Stimulated activated naive B cell treated with anti-CD40 and anti-IgM and Interleukin-4, amounts not matched to agents 10 μg/mL and 1 μg/mL and 100 μg/mL, for 72 hours (primary cell): ENCODE measurements at regions not wholly inside any gene's neighbourhood (a gene's known extent, or its start where the extent isn't known, plus 50 kb on each side); places are given as distances from the start of the nearest gene placed in this dataset.
A peak's percentile ranks its signal among the peaks of the same experiment; 100 is the strongest.

Experiments used
- ATAC-seq, 2 donors: fragments of 150-1000 bp; cut with Tn5 transposase; replicated peaks; 2 replicates each; pipeline ENCODE4 v1.10.0; 2021; ENCODE audit warnings: moderate library complexity in 1 of 2
- DNase-seq: peaks from one replicate; pipeline ENCODE4 v3.0.0; 2021
- H3K27ac Mint-ChIP-seq: one replicate; pipeline ENCODE4 v1.8.0; 2022; ENCODE audit warnings: mild to moderate bottlenecking, mixed read lengths
- H3K27me3 Mint-ChIP-seq, 2 donors: one replicate each; pipeline ENCODE4 v1.8.0; 2022; ENCODE audit warnings: mixed read lengths in 2 of 2
- H3K36me3 Mint-ChIP-seq, 2 donors: one replicate each; pipeline ENCODE4 v1.8.0; 2022; ENCODE audit warnings: mixed read lengths in 2 of 2, mild to moderate bottlenecking in 1 of 2
- H3K4me1 Mint-ChIP-seq, 2 donors: one replicate each; pipeline ENCODE4 v1.8.0; 2022; ENCODE audit warnings: mixed read lengths in 2 of 2, mild to moderate bottlenecking in 1 of 2
- H3K4me3 Mint-ChIP-seq, 2 donors: one replicate each; pipeline ENCODE4 v1.8.0; 2022; ENCODE audit warnings: mild to moderate bottlenecking in 2 of 2, mixed read lengths in 2 of 2, moderate library complexity in 1 of 2
- H3K9me3 Mint-ChIP-seq, 2 donors: one replicate each; pipeline ENCODE4 v1.8.0; 2022; ENCODE audit warnings: mixed read lengths in 2 of 2, mild to moderate bottlenecking in 1 of 2

DNA sequence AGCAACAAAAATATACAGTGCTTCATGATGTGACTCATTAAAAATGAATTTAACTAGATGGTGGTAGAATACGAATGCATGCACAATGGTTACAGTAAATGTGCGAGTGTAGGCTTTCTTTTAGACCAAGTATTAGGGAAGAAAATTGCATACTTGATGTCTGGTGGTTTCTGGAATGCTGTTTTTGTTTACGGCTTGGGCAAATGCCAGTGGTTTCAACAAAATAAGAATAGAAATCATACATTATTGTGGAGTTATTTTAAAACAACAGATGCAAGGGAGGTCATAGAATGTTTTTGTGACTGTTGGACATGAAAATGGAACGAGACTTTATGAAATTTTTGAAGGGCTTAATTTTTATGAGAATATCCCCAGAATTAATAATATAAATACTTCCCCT, 580.9 kb downstream of the PLCL1 start:
- ATAC-seq, result no peak
- Mint-ChIP-seq H3K27me3 (peaks cover 0 to 11% of the 10 kb centered on the region in 2 donors), H3K4me1 (no peaks in the 10 kb centered on the region), H3K36me3 (no peaks in the 10 kb centered on the region), H3K27ac (no peak overlapping the region), H3K4me3 (no peak overlapping the region), H3K9me3 (no peaks in the 10 kb centered on the region)
- no peak for DNase-seq

DNA sequence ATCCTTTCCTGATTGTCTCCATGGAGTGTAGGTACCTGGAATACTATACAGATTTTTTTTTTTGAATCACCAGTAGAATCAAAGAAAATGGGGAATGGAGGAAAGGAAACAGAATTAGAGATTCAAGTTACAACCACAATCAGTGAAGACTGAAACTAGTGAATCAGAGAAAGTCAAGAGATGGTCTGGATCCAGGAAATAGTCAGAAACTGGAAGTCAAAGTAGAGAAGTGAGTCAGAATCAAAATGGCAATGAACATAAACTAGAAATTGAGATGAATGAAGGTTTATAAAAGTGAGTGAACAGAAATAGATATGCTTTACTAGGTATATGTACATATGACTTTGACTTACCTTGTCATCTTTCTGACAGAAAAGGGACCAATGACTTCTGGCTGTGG, 579.0 kb downstream of the PLCL1 start:
- Mint-ChIP-seq H3K9me3 (no peaks in the 10 kb centered on the region), H3K27ac (no peak overlapping the region), H3K27me3 (peaks cover 0 to 11% of the 10 kb centered on the region in 2 donors), H3K4me1 (no peaks in the 10 kb centered on the region), H3K4me3 (no peak overlapping the region), H3K36me3 (no peaks in the 10 kb centered on the region)
- ATAC-seq, result no peak
- DNase-seq, result no peak

DNA sequence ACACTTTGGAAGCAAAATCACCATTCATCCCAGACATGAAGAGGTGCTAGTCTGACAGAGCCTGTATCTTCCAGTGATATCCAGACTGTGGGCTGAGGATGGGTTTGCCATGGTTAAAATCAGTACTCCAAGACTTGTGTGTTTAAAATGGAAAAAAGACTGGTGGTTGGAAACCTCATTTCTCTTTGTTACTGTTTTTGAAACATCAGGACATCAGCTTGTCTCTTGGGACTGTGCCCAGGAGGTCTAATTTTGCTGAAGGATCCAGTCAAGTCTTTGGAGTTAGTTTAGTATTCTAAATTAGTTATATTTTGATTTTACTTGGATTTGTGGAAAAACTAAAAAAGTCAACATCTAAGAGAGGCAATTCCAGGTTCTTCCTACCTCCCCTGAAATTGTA, 578.4 kb downstream of the PLCL1 start:
- H3K36me3 Mint-ChIP-seq, result no peaks in the 10 kb centered on the region
- H3K27me3 Mint-ChIP-seq, result peaks cover 0 to 11% of the 10 kb centered on the region in 2 donors
- no peaks in the 10 kb centered on the region for H3K9me3 Mint-ChIP-seq
- H3K27ac Mint-ChIP-seq, result no peak overlapping the region
- DNase-seq (no peak), ATAC-seq (no peak)
- no peaks in the 10 kb centered on the region for H3K4me1 Mint-ChIP-seq
- no peak overlapping the region for H3K4me3 Mint-ChIP-seq

DNA sequence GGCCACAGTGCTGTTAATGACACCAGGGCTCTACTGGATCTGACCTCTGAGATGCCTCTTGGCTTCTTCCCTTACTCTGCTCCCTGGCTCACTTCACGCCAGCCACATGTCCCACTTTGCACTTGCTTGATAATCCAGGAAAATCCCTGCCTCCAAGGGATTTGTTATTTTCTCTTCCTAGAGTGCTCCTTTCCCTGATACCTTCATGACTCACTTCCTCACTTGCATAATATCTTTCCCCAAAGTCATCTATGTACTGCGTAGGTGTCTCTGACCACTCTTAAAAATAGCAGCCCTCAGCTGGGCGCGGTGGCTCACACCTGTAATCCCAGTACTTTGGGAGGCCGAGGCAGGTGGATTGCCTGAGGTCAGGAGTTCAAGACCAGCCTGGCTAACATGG, 572.3 kb downstream of the PLCL1 start:
- peaks cover 19 to 23% of the 10 kb centered on the region in 2 donors for H3K27me3 Mint-ChIP-seq
- peaks cover 5 to 7% of the 10 kb centered on the region in 2 donors for H3K4me1 Mint-ChIP-seq
- no peak overlapping the region for H3K27ac Mint-ChIP-seq
- DNase-seq (no peak), ATAC-seq (no peak)
- no peak overlapping the region for H3K4me3 Mint-ChIP-seq
- H3K9me3 Mint-ChIP-seq, result peaks cover 1 to 5% of the 10 kb centered on the region in 2 donors
- no peaks in the 10 kb centered on the region for H3K36me3 Mint-ChIP-seq

DNA sequence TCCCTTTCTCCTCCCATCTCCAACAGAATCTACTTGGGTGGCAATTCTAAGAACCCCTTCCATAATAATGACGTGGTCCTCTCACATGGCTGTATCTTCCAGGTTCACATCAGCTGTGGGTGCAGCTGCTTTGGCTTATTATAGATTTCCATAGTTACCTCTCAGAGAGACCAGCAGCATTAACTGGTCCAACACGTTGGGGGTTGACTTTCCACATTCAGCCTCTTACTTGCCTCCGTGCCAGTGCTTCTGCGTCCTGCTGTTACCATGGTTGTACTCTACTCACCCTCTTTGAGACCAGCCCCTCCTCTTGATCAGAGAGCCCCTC, 570.7 kb downstream of the PLCL1 start:
- DNase-seq (no peak), ATAC-seq (no peak)
- Mint-ChIP-seq H3K27ac (no peak overlapping the region), H3K36me3 (no peaks in the 10 kb centered on the region), H3K9me3 (peaks cover 1 to 5% of the 10 kb centered on the region in 2 donors), H3K4me3 (no peak overlapping the region), H3K27me3 (peaks cover 19 to 21% of the 10 kb centered on the region in 2 donors), H3K4me1 (peaks cover 5 to 7% of the 10 kb centered on the region in 2 donors)

- Mint-ChIP-seq H3K4me1 (peaks cover 5 to 7% of the 10 kb centered on the region in 2 donors), H3K36me3 (no peaks in the 10 kb centered on the region), H3K27ac (no peak overlapping the region), H3K9me3 (peaks cover 1 to 5% of the 10 kb centered on the region in 2 donors), H3K4me3 (no peak overlapping the region), H3K27me3 (peaks cover 19 to 21% of the 10 kb centered on the region in 2 donors)
- peak; percentile 11 for DNase-seq
- no peak for ATAC-seq
Measured at GRCh38 chr2:198374375-198375082, 570.1 kb downstream of the PLCL1 start.

GRCh38 chr2:198371921-198372543, 567.6 kb downstream of the PLCL1 start:
- no peaks in the 10 kb centered on the region for H3K36me3 Mint-ChIP-seq
- H3K27ac Mint-ChIP-seq, result peak overlapping the region; percentile 3
- peaks cover 15 to 16% of the 10 kb centered on the region in 2 donors for H3K27me3 Mint-ChIP-seq
- peaks cover 5 to 7% of the 10 kb centered on the region in 2 donors for H3K4me1 Mint-ChIP-seq
- no peak overlapping the region for H3K4me3 Mint-ChIP-seq
- peaks cover 1 to 5% of the 10 kb centered on the region in 2 donors for H3K9me3 Mint-ChIP-seq
- no peak for DNase-seq
- ATAC-seq, result peak; percentile 87

DNA sequence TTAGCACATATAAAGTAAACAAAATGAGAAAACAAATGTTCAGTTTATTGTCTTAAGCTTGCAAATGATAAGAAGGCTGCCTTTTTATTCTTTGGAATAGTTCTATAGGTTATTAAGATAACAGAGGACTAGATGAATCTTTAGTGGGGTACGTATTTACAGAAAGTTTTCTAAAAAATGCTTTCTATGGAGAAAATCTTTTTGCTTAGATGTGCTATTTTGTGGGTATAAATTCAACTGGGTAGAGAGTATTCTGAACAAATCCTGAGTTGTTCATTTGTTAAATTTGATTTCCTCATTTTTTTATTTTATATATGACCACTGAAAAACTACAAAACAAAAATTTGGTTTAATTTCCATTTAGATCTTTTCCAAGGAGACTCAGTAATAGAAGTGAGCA, 566.9 kb downstream of the PLCL1 start:
- no peaks in the 10 kb centered on the region for H3K9me3 Mint-ChIP-seq

DNA sequence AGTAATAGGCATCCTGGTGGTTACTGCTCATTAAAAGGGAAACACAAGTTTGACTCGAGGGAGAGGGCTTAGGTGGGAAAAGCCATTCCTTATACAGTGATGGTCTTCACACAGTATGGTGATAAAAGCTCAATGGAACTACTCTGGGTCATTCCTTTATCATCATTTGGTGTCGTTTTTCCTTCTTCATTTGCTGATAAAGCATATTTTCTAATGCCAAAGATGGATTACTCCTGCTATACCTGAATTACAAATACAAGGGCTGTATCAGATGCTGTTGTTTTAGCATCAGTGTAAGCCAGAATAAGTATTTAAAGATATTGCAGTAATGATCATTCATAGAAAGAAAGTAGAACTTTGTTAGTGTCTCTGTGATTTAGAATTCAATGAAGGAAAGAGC, 563.7 kb downstream of the PLCL1 start:
- Mint-ChIP-seq H3K4me3 (no peak overlapping the region), H3K27me3 (peaks cover 0 to 5% of the 10 kb centered on the region in 2 donors), H3K27ac (no peak overlapping the region), H3K9me3 (no peaks in the 10 kb centered on the region), H3K36me3 (no peaks in the 10 kb centered on the region), H3K4me1 (peaks cover 5 to 7% of the 10 kb centered on the region in 2 donors)
- DNase-seq, result no peak
- no peak for ATAC-seq

More for the DNA sequence above, 566.9 kb downstream of the PLCL1 start:
- Mint-ChIP-seq H3K36me3 (no peaks in the 10 kb centered on the region), H3K27ac (no peak overlapping the region), H3K4me3 (no peak overlapping the region), H3K27me3 (peaks cover 9 to 10% of the 10 kb centered on the region in 2 donors), H3K4me1 (peaks cover 5 to 7% of the 10 kb centered on the region in 2 donors)
- DNase-seq, result no peak
- no peak for ATAC-seq

DNA sequence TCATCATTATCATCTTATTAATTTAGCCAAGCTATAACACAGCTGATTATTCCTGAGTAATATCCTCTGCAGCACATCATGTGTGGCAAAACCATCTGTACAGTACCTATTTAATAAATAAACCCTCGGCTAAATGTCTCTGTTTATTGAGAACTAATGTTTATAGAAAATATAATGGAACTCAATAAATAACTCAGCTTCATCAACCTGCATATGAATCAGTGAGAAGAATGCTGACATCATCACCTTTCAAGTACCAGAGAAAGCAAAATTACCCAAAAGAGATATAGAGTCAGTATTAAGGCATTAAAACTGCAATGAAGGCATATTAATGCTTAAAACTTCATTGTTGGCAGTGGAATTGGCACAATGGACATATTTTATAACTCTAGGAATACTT, 558.3 kb downstream of the PLCL1 start:
- H3K9me3 Mint-ChIP-seq, result no peaks in the 10 kb centered on the region
- H3K4me3 Mint-ChIP-seq, result no peak overlapping the region

GRCh38 chr2:198359308-198359707, 554.9 kb downstream of the PLCL1 start:
- Mint-ChIP-seq H3K27me3 (peaks cover 3 to 4% of the 10 kb centered on the region in 2 donors), H3K4me1 (no peaks in the 10 kb centered on the region), H3K27ac (no peak overlapping the region), H3K4me3 (no peak overlapping the region), H3K9me3 (no peaks in the 10 kb centered on the region), H3K36me3 (no peaks in the 10 kb centered on the region)
- ATAC-seq, result no peak
- DNase-seq, result no peak

More for the DNA sequence above, 558.3 kb downstream of the PLCL1 start:
- Mint-ChIP-seq H3K4me1 (no peaks in the 10 kb centered on the region), H3K27me3 (peaks cover 3 to 5% of the 10 kb centered on the region in 2 donors), H3K27ac (no peak overlapping the region), H3K36me3 (no peaks in the 10 kb centered on the region)
- ATAC-seq (no peak), DNase-seq (no peak)

DNA sequence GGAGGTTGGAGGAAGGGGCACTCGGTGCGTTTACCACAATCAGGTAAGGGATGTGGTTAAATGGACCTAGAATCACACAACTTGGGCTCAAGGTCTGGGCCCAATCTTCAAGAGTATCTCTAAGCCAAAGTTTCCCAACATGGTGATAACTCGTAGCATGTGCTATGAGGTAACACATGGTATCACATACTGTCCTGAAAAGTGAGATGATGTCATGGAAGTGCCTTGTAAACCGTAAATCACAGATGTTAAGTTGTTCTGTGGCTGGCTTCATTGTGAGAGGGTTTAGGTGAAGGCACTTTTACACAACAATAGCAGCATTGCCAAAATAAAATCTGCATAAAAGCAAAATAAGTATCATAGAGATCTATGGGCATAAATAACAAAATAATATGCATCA, 551.8 kb downstream of the PLCL1 start:
- Mint-ChIP-seq H3K27me3 (peaks cover 3 to 4% of the 10 kb centered on the region in 2 donors), H3K4me1 (no peaks in the 10 kb centered on the region), H3K27ac (no peak overlapping the region), H3K36me3 (no peaks in the 10 kb centered on the region), H3K9me3 (no peaks in the 10 kb centered on the region), H3K4me3 (no peak overlapping the region)
- ATAC-seq (no peak), DNase-seq (no peak)

- Mint-ChIP-seq H3K4me1 (peaks cover 0 to 1% of the 10 kb centered on the region in 2 donors), H3K9me3 (no peaks in the 10 kb centered on the region), H3K27ac (no peak overlapping the region), H3K4me3 (no peak overlapping the region), H3K36me3 (no peaks in the 10 kb centered on the region), H3K27me3 (peaks cover 0 to 2% of the 10 kb centered on the region in 2 donors)
- ATAC-seq, result no peak
- DNase-seq, result no peak
Measured at GRCh38 chr2:198351647-198352046, 547.3 kb downstream of the PLCL1 start.

DNA sequence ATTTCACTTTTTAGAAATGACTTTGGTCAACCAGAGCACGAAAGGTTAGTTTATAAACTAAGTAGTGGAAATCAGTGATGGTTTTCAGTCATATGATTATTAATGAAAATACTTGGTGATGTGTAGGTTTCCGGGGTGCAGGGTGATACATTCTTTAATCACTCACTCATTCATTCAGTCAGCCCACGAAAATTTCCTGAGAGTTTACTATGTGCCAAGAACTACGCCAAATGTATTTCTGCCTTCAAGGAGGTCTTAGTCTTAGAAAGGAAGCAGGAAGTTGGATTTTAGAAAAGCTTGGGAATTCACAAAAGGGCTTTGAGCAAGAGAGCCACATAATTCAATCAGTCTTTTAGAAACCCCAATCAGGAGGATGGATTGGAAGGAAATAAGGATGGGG, 543.6 kb downstream of the PLCL1 start:
- H3K4me1 Mint-ChIP-seq, result peaks cover 0 to 2% of the 10 kb centered on the region in 2 donors
- no peak for ATAC-seq
- H3K9me3 Mint-ChIP-seq, result no peaks in the 10 kb centered on the region
- no peaks in the 10 kb centered on the region for H3K36me3 Mint-ChIP-seq
- no peak for DNase-seq
- H3K27me3 Mint-ChIP-seq, result peaks cover 0 to 5% of the 10 kb centered on the region in 2 donors
- H3K4me3 Mint-ChIP-seq, result no peak overlapping the region
- H3K27ac Mint-ChIP-seq, result no peak overlapping the region

DNA sequence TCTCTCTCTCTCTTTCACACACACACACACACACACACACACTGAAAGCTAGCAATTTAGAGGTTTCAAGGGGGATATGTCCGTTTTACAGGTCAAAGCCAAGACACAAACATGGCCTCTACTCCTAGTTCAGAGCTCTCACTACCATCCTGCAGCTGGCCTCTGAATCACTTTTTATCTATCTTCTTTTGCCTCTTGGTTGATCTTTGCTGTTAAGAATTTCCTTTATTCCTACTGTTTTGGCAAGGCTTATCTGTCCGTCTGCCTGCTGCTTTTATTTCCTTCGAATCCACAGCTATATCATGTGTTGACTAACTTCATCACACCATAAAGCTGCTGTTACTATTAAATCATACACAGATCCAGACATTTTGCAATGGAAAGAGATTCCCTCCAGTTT, 543.0 kb downstream of the PLCL1 start:
- H3K4me3 Mint-ChIP-seq, result no peak overlapping the region
- H3K27me3 Mint-ChIP-seq, result peaks cover 0 to 5% of the 10 kb centered on the region in 2 donors
- H3K4me1 Mint-ChIP-seq, result peaks cover 0 to 2% of the 10 kb centered on the region in 2 donors
- no peaks in the 10 kb centered on the region for H3K36me3 Mint-ChIP-seq
- DNase-seq (no peak), ATAC-seq (no peak)
- no peak overlapping the region for H3K27ac Mint-ChIP-seq
- H3K9me3 Mint-ChIP-seq, result no peaks in the 10 kb centered on the region
